A673 (cell line): ENCODE measurements at regions not wholly inside any gene's neighbourhood (a gene's known extent, or its start where the extent isn't known, plus 50 kb on each side); places are given as distances from the start of the nearest gene placed in this dataset.

Experiments used
- CTCF ChIP-seq: fragments of 300-800, 200-600 bp; sonication (generic); conservative IDR thresholded peaks from 2 replicates; pipeline ENCODE4 v1.5.1; 2017; ENCODE audit warnings: low read depth, mild to moderate bottlenecking, antibody characterized with exemption, low read length, moderate library complexity, mixed read lengths
- EZH2 ChIP-seq: fragments of 200-600 bp; sonication (generic); IDR thresholded peaks from 2 replicates; pipeline ENCODE4 v1.6.1; 2017; ENCODE audit warnings: borderline replicate concordance, low read depth, mild to moderate bottlenecking, mixed read lengths, antibody characterized with exemption, low read length; ENCODE audit not compliant: poor library complexity, severe bottlenecking

GRCh38 chr2:223324402-223324801 lies 272.4 kb downstream of the KCNE4 start:
- TF ChIP-seq CTCF = no peak
- no peak for TF ChIP-seq EZH2
